ENCODE measurements at regions not wholly inside any gene's neighbourhood (a gene's known extent, or its start where the extent isn't known, plus 50 kb on each side); places are given as distances from the start of the nearest gene placed in this dataset.

- TF ChIP-seq ZBTB33 (CRISPR knock-in tag; IDR thresholded peaks at IDR 0.05) (no peak), CTCF (IDR thresholded peaks at IDR 0.05 in 2 of 3, conservative IDR thresholded peaks at IDR 0.05 in 1 of 3; ENCODE audit: insufficient read depth in 2 of 3, low read depth in 1 of 3, low read length in 3 of 3) (no peak), ZNF175 (CRISPR knock-in tag; IDR thresholded peaks at IDR 0.05; ENCODE audit: low read depth) (no peak), ZNF699 (CRISPR knock-in tag; IDR thresholded peaks at IDR 0.05; ENCODE audit: insufficient replicate concordance) (no peak), POLR2A (conservative IDR thresholded peaks at IDR 0.05) (no peak), ZNF707 (CRISPR knock-in tag; conservative IDR thresholded peaks at IDR 0.05) (no peak), ZBTB34 (CRISPR knock-in tag; IDR thresholded peaks at IDR 0.05) (no peak)
Observed at GRCh38 chr5:77898385-77898784, 122.2 kb upstream of the TBCA start.
